Suprapubic skin (tissue), 3 donors: ENCODE measurements at regions not wholly inside any gene's neighbourhood (a gene's known extent, or its start where the extent isn't known, plus 50 kb on each side); places are given as distances from the start of the nearest gene placed in this dataset.

Experiments
- POLR2A ChIP-seq, 2 donors: fragments of 450-650 bp; IDR thresholded peaks; one replicate each; pipeline ENCODE4 v1.6.1; 2017; ENCODE audit warnings: antibody characterized with exemption in 2 of 2, mild to moderate bottlenecking in 2 of 2, moderate library complexity in 2 of 2
- TF ChIP-seq, protein P1 (sequence below), 2 donors: fragments of 200-600 bp in 1 of 2; fragments of 450-650 bp in 1 of 2; sonication (generic) in 1 of 2; IDR thresholded peaks; one replicate each; pipeline ENCODE4 v1.5.1; 2016 to 2019; ENCODE audit warnings: antibody characterized with exemption in 2 of 2, mild to moderate bottlenecking in 1 of 2, moderate library complexity in 1 of 2

DNA sequence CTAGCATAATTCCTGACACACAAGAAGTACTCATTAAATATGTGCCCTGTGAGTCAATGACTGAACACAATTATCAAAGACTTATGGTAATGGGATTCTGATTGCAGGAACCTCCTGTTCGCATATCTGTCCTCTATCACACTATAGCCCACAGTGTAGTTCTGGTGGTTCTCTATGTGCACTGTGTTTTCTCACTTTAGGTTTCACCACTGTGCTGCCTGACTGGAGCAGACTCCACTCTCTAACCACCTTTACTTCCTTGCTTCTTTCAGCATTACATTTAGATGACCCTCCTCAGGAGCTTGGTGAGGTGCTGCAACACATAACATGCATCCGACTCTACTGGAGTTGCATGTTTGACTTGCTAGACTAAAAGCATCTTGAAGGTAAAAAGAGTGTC is 777.1 kb downstream of the SQOR start:
- no peak for TF ChIP-seq POLR2A (IDR thresholded peaks at IDR 0.05)
- TF ChIP-seq, protein P1, sequence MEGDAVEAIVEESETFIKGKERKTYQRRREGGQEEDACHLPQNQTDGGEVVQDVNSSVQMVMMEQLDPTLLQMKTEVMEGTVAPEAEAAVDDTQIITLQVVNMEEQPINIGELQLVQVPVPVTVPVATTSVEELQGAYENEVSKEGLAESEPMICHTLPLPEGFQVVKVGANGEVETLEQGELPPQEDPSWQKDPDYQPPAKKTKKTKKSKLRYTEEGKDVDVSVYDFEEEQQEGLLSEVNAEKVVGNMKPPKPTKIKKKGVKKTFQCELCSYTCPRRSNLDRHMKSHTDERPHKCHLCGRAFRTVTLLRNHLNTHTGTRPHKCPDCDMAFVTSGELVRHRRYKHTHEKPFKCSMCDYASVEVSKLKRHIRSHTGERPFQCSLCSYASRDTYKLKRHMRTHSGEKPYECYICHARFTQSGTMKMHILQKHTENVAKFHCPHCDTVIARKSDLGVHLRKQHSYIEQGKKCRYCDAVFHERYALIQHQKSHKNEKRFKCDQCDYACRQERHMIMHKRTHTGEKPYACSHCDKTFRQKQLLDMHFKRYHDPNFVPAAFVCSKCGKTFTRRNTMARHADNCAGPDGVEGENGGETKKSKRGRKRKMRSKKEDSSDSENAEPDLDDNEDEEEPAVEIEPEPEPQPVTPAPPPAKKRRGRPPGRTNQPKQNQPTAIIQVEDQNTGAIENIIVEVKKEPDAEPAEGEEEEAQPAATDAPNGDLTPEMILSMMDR (IDR thresholded peaks at IDR 0.05) = no peak
